HuH-7 (cell line): ENCODE measurements at regions not wholly inside any gene's neighbourhood (a gene's known extent, or its start where the extent isn't known, plus 50 kb on each side); places are given as distances from the start of the nearest gene placed in this dataset.
"Not testable (repeated sequence)": the region's sequence is repeated elsewhere in the genome, so short reads cannot be mapped to it uniquely, and the experiment has no call there.

Experiments
- DNase-seq: peaks from one replicate; pipeline ENCODE4 v3.0.0; 2011; ENCODE audit warnings: low spot score

DNA sequence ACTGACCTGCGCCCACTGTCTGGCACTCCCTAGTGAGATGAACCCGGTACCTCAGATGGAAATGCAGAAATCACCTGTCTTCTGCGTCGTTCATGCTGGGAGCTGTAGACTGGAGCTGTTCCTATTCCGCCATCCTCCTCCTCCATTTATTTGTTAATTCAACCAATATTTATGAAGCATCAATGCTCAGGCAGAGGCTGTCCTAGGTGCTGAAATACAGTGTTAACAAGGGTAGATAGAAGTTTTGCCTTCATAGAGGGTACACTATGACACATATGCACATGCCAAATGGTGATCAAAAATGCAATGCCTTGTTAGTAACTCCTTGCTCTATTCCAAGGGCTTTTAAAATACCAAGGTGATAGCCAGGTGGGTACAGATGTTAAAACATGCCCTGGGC, 166.0 kb upstream of the CCL2 start:
- not testable (repeated sequence) for DNase-seq

GRCh38 chr17:34090593-34090992, 164.5 kb upstream of the CCL2 start:
- DNase-seq: no peak

- DNase-seq: no peak
Observed at GRCh38 chr17:34091975-34092374, 163.1 kb upstream of the CCL2 start.

DNA sequence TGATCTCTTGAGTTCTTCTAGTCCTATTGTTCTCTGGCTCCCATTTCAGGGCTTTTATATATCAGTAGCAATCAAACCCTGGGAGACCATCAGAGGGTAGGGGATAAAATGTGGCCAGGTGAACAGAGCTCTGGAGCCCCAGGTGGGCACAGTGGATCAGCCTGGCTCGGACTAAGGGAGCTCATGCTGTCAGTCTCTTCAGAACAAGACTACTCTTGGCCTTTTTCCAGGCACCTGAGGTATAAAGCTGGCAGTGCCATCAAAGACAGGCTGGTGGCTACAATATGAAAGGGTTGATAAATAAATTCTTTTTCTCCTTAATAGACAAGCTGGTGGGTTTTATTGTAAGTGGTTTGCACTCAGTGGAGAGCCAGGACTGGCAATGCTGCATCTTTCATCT, 160.0 kb upstream of the CCL2 start:
- DNase-seq: no peak

DNA sequence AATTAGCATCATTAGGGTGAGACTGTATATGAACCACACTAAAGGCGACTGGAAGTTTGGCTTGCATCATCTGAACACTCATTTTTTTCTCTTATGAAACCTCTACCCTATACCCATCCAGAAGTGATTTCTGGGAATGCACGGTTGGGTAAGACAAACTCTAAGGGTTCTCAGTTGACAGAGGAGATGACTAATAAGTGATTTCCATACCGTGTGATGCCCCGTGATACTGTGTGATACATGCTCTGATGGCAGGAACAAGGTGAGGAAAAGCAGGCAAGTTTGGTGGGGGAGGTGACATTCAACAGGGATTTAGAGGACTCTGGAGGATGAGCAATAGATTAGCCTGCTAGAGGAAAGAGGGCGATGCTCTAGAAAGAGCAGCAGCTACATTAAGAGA, 156.4 kb upstream of the CCL2 start:
- DNase-seq: no peak

GRCh38 chr17:34099859-34100515, 155.1 kb upstream of the CCL2 start:
- DNase-seq: no peak

GRCh38 chr17:34107019-34107418, 148.1 kb upstream of the CCL2 start:
- no peak for DNase-seq

- DNase-seq: no peak
Observed at GRCh38 chr17:34110315-34110714, 144.8 kb upstream of the CCL2 start.

GRCh38 chr17:34113089-34113488, 142.0 kb upstream of the CCL2 start:
- no peak for DNase-seq

DNA sequence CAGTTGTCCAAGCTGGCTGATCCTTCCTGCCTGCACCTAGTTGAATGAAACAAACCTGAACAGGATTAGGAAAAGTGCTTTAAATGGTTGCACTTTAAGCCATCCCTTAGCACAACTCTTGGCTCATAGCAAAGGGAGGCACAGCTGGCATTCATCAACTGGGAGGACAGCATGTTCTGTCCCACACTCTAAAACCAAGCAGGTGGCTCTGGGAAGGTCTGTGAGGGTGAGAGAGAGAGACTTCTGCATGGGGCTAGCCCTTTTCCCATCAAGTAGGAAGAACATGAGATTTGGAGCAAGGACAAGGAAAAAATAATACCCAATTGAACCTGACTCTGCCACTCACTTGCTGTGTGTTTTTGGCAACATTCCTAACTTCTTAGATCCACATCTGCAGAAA, 140.9 kb upstream of the CCL2 start:
- no peak for DNase-seq

GRCh38 chr17:34116306-34116705, 138.8 kb upstream of the CCL2 start:
- DNase-seq: no peak

- DNase-seq: no peak
Observed at GRCh38 chr17:34117332-34117731, 137.8 kb upstream of the CCL2 start.

DNA sequence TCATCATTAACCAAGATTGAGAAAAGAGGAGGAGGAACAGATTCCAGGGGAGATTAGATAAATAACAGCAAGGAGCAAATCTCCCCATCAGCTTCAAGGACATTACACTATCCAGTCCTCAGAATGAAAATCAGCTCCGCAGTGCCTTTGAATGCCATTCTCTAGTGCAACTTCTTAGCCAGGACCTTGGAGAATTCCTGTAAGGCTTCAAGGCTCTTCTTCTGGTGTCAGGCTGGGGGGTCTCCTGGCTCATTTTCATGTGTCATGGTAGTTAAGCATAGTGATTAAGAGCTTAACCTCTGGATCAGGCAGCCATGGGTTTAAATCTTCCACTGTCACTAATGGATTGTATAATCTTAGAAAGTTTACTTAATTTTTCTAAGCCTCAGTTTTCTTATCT, 137.3 kb upstream of the CCL2 start:
- DNase-seq: no peak

DNA sequence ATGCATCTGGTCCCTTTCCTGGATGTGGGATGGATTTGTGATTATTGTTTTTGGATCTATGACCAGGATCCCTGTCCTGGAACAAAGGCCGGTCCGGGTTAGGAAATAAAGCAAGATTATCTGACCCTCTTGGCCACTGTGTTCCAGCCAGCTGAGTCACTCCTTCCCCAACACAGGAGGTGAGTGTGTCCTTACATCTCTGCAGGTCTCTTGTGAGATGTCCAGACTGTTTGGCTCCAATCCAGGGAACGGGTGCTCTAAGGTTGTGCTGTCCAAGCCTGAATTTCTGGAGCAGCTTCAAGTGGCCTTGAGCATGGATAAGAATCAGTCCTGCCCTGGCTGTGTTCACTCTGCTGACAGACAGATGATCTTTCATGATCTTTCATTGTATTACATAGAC, 136.5 kb upstream of the CCL2 start:
- DNase-seq: no peak

DNA sequence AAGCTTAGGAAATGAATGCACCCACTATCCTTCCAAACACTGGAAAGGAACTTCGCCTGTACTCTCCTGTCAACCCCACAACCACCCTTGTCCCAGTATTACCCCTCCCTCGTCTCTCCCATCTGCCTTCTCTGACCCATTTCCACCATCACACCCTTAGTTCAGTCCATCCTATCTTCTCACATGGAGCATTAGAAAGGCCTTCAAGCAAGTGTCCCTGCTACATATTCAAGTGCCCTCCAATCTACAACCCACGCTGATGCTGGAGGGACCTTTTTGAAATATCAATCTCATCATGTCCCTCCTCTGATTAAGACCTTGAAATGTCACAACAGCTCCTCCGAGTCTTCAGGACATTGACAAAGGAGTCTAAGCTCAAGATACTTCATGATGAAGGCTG, 133.8 kb upstream of the CCL2 start:
- DNase-seq: no peak

- no peak for DNase-seq
Observed at GRCh38 chr17:34122515-34122914, 132.6 kb upstream of the CCL2 start.

- DNase-seq: no peak
Observed at GRCh38 chr17:34125010-34125409, 130.1 kb upstream of the CCL2 start.

DNA sequence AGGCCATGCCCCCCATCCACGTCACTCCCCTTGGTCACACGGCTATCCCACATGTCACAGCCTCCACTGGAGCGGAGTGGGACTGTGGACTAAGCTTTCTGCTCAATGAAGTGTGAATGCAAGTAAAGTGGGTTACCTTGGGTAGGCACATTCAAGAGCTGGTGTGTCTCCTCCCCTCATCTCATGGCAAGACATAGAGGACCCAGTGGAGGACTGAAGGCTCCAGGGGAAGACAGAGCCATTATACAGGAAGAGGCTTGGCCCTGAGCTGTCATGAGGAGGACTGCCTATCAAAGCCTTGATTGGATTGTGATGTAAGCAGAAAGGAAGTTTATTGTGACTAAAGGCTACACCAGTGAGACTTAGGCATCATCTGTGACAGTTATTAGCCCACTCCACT, 129.2 kb upstream of the CCL2 start:
- DNase-seq: no peak

GRCh38 chr17:34126496-34126895, 128.6 kb upstream of the CCL2 start:
- DNase-seq: no peak

DNA sequence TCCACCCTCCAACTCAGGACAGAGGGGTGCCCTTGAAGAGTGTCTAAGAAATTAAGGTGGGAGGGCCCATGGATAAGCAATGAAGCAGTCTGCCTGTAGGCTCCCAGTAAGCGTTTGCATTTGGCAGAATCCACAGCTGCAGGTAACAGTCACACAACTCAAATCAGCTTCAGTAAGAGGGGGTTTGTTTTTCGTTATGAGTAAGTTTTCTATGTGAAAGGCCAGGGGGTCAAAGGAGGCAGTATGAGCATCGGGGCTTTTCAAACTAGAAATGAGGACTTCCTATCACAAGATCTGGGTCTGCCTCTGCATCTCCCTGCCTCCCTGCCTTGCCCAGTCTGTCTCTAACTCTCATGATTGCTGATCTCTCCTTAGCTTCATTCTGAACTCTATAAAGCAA, 128.1 kb upstream of the CCL2 start:
- no peak for DNase-seq

DNA sequence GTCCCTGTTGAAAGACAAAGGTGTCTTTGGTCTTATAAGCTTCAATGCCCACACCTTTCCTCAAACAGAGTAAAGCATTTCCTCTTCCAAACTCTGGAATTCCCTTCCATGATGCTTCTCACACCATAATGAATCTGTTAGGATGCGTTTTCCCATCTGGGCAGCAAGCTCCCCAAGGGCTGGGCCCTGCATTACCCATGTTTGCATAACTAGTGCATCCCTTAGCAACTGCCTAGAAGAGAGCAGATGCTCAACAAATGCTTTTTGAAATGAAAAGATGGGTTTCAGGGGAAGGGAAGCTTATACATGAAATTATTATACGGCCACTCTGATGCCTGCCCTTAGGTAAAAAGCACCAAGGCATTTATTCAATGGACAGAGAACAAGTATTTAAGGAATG, 124.5 kb upstream of the CCL2 start:
- DNase-seq: no peak

GRCh38 chr17:34131386-34131785, 123.7 kb upstream of the CCL2 start:
- no peak for DNase-seq

DNA sequence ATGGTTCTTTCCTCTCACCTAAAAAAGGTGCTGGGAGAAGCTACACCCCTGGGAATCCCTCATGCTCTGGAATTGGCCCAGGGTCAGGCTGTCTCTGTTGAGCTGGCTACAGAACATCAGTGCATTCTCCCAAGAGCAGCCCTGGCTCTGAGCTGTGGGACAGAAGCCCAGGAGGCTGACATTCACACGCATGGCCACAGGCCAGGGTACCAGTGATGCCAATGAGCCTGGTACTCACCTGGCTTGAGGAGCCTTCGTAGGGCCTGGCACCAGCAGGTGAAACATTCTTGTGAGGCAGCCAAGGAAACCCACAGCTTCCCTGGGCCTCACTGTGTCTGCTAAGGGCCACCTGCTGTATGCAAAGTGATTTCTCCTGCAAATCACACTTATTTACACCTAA, 121.7 kb upstream of the CCL2 start:
- DNase-seq: no peak

- DNase-seq: no peak
Observed at GRCh38 chr17:34135841-34136240, 119.2 kb upstream of the CCL2 start.

DNA sequence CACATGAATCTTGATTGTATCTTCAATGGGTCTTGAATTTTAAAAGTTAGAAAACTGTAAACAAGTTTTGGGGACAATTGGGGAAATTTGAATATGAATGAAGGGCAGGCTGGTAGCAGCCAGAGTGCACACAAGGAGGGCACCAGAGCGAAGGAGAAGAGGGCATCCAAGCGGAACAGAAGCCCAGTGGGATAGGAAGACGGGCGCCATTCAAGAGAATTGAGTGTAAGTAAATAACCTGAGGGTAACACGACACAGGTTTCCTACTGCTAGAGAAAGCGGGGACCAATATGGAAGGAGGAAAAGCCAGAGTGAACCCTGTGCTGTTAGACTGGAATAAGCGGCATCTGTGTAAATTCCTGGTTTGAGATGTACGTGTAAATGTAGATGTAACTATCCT, 115.1 kb upstream of the CCL2 start:
- DNase-seq: no peak
